Fibroblast of upper back skin (primary cell): ENCODE measurements at regions not wholly inside any gene's neighbourhood (a gene's known extent, or its start where the extent isn't known, plus 50 kb on each side); places are given as distances from the start of the nearest gene placed in this dataset.
A peak's percentile ranks its signal among the peaks of the same experiment; 100 is the strongest.

Experiments used
- DNase-seq: peaks from one replicate; pipeline ENCODE4 v3.0.0-alpha.2; 2013

DNA sequence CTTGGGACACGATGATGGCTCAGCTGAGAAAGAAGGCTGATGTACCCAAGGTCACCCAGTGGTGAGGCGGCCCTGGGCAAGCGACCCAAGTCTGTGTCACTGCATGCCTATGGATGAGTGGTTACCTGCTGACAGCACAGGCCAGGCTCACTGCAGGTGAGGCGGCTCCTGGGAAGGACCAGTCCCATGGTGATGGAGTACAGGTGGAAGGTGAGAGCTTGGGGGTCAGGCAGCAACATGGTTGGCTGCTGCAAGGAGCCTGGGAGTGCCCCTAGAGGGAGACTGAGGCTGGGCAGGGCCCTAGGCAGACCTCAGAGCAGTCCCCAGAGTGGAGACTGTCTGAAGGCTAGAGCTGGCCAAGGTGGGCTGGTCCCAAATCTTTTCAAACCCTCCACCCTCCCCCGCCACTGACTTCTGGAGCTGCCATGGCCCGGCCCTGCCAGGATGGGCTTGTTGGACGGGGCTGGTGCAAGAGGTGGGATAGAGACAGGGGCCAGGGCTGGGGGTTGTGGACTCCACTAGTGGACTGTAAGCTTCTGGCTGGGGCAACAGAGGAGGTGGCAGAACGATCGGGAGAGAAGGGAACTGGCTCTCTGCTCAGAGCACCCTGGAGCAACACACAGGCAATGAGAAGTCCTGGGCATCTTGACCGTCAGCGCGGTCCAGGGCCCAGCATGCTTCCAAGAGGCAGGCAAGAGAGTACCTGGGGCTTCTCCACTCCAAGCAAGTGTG, 72.5 kb upstream of the SLC6A11 start:
- no peak for DNase-seq

GRCh38 chr3:10744098-10744465, 71.9 kb upstream of the SLC6A11 start:
- DNase-seq = no peak

- DNase-seq = no peak
Measured at GRCh38 chr3:10745392-10745791, 70.6 kb upstream of the SLC6A11 start.

GRCh38 chr3:10746001-10746400, 70.0 kb upstream of the SLC6A11 start:
- no peak for DNase-seq

DNA sequence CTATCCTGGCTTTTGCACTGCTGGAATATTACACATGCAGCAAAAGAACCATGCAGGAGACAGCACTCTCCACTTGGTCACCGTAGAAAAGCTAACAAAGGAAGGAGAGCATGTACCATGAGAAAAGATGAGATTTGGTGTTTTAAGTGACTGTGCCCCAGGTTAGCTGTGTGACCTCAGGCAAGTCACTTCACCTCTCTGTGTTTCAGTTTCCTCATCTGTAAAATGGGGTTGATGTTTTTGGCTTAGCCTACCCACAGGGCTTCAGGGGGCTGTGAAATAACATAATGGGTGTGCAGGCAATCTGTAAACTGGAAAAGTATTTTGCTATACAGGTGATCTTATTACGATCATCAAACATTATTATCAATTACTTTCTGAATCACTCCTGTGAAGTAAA, 69.3 kb upstream of the SLC6A11 start:
- DNase-seq = no peak

- DNase-seq = no peak
Measured at GRCh38 chr3:10747341-10747740, 68.7 kb upstream of the SLC6A11 start.

- no peak for DNase-seq
Measured at GRCh38 chr3:10748040-10748439, 68.0 kb upstream of the SLC6A11 start.

DNA sequence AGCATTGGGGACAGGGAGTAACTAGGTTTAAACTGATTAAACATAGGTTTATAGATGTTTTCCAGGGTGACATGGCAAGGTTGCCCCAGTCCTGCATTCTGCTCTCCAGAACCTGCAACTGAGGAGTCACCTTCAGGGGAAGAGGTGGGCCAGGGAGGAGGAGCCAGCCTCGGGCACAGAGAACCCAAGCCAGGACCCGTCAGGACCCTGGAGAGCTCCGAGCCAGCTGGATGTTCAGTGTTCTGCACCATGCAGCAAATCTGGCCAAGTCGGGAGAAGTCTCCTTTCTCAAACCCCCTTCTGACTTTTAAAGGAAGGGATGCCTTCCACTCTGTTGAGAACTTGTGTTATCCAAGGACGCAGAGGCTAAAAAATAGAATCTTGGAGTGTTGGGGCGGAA, 62.1 kb upstream of the SLC6A11 start:
- peak; percentile 38 for DNase-seq

DNA sequence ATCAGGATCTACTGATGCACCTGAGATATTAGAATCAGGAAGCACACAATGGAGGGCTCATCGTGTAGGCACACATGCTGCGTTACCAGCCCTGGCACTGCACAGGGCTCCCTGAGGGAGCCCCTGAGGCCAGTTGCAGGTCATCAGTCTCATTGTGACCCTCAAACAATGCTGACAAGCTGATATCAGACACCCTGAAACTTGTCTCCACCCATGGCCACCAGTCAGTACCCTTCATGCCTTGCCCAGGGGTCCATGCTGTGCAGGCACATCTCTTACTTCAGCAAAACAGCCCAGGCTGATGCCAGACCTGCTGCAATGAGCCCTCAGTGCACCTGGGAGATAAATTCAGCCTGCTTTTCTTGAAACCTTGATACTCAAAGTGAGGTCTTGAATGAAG, 59.5 kb upstream of the SLC6A11 start:
- DNase-seq = no peak

DNA sequence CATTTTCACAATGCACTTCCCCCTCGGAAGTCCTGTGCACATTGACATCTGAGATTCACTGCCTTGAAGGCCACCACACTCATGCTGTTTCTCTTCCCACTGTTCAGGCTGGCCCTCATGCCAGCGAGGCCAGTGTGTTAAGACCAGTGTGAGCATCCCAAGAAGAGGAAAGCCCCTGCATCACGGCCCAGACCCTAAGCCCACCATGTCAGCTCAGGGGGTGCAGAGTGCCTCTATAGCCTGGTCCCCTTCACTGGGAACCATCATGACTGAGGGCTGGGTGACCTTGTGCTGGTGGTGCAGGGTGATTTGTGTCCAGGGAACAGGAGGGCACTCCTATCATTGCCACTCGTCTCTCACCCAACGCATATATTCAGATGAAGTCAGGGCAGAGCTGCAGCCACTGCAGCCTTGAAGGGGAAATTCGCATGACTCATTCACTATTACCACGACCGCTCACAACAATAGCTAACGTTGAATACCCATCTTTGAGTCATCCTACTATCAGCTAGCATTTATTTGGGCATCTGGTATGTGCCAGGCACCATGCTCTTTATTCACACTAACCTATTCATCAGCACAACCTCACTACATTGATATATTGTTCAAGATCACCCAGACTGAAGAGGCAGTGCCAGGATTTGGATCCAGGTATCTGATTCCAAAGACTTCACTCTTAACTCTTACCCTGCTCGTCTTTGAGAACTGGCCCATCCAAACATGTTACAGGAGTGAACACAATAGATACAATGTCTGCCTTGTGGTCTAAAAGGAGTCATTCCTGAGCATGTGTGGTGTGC, 58.8 kb upstream of the SLC6A11 start:
- DNase-seq = no peak

DNA sequence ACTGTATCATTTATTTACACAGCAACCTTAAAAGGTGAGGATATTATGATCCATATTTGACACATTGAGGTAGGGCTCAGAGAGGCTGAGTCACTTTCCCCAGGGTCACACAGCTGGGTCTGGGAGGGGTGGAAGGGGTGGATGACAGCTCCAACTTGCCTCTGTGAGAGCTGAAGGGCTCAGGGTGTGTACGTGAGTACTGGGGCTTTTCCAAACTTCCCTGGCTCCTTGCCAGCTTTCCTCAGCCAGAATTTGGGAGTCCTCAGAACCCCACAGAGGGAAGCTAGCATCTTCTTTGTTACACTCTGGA, 58.3 kb upstream of the SLC6A11 start:
- DNase-seq = no peak

GRCh38 chr3:10758304-10759037, 57.6 kb upstream of the SLC6A11 start:
- peak; percentile 60 for DNase-seq

DNA sequence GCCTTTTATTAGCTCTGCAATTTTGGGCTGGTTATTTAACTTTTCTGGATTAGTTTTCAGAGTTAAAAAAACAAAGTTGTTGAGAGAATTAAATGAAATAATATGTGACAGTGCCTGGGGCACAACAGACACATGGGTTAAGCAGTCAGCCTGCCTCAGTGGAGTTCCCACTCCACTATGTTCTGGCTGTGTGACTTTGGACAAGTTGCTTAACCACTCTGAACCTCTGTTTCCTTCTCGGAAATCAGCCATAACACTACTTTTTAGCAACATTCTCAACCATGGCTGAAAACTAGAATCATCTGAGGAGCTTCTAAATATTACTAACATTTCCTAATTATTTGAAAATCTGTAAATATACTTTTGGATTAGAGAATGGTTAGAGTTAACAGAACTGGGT, 56.5 kb upstream of the SLC6A11 start:
- no peak for DNase-seq

DNA sequence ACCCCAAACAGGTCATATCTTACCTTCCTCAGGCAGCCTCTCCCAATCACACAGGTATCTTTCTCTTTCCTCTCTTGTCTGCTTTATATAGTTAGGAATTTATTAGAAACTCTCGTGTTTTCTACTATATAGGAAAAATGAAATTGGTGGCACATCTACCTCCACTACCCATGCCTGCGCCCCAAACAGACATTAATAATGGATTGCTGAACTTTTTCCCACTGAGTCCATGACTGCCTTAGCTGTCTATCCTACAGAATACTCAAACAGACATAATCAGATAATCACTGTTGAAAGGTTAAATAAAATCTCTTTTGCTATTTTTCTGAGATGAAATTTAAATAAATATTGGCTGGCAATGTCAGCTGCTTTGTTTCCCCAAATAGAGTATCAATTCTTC, 55.8 kb upstream of the SLC6A11 start:
- no peak for DNase-seq

DNA sequence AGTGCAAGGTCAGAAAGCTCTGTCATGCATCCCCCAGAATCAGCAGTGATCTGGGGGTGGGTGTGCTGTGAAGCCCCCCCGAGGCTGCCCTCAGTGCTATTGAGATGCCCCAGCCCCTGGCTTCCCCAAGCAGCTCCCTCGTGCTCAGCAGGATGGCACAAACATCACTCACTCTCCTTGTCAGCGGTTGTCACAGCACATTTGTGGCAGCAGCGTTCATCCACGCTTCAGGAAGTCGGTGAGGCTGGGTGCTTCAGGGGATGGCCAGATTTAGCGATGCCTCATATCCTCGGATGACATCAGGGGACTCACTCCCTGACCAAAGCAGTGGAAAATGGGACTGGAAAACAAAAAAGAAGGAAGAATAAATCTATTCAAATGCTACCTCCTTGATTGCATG, 54.4 kb upstream of the SLC6A11 start:
- no peak for DNase-seq

- DNase-seq = no peak
Measured at GRCh38 chr3:10762116-10762515, 53.9 kb upstream of the SLC6A11 start.

DNA sequence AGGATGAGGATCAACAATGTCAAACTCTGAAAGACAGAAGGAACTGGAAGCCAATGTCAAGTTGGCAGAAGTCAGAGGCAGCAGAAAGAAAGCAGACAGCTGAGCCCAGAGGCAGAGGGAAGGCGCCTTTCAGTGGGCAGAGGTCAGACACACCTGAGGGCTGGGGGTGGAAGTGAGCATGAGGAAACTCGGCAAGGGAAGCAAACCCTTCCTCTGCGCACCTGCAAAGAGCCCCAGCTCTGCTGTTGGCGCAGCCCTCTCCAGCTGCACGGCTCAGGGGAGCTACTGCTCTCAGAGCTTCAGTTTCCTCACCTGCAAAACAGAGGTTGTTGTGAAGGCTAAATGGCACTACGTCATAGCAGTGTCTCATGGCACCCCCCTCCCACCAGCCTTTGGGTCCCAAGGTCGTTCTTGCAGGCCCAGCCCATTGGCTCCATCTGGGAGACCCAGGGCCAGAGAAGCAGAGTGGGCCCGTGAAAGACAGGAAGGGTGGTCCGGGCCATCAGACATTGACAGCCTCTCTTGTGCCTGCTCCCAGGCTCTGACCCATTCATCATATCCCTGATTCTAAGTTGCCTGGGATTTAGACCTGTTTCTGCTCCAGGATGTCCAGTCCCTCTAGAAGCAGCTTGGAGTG, 53.3 kb upstream of the SLC6A11 start:
- DNase-seq = no peak

DNA sequence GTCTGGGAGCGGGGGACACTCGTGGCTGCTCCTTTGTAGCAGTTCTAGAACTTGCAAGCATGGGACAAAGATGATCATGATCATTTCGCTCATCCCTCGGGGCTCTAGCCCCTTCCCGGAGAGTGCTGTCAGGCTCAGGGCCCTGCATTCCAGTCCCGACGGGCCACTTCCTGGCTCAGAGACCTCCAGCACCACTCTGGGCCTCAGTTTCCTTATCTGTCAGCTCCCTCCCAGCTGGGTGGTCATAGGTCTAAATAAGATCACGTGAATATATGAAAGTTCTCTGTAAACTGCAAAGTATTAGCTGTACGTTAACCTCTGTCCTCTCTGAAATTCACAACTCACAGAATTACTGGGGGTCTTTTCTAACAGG, 52.8 kb upstream of the SLC6A11 start:
- DNase-seq = no peak

DNA sequence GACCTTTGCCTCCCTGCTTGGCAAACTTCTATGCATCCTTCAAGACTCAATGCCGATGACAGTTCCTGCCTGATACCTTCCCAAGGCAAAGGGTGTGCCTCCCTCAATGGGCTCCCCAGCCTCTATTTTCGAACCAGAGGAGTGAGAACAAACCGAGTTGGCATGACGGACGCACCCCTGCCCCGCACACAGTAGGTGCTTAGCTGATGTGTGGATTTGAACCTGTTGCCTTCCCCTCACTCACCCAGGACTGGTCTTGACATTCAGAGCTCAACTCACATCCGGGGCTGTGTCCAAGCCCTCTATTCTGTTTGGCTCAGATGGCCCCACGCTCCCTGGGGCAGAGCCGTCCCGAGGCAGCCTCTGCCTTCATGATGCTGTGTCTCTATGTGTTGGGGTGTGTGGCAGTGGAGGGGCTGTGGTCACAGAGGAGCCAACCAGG, 52.2 kb upstream of the SLC6A11 start:
- no peak for DNase-seq

GRCh38 chr3:10764259-10765051, 51.6 kb upstream of the SLC6A11 start:
- no peak for DNase-seq

GRCh38 chr3:10766049-10766705, 49.9 kb upstream of the SLC6A11 start:
- DNase-seq = no peak
